ENCODE measurements at regions not wholly inside any gene's neighbourhood (a gene's known extent, or its start where the extent isn't known, plus 50 kb on each side); places are given as distances from the start of the nearest gene placed in this dataset.

- TF ChIP-seq, protein P1, sequence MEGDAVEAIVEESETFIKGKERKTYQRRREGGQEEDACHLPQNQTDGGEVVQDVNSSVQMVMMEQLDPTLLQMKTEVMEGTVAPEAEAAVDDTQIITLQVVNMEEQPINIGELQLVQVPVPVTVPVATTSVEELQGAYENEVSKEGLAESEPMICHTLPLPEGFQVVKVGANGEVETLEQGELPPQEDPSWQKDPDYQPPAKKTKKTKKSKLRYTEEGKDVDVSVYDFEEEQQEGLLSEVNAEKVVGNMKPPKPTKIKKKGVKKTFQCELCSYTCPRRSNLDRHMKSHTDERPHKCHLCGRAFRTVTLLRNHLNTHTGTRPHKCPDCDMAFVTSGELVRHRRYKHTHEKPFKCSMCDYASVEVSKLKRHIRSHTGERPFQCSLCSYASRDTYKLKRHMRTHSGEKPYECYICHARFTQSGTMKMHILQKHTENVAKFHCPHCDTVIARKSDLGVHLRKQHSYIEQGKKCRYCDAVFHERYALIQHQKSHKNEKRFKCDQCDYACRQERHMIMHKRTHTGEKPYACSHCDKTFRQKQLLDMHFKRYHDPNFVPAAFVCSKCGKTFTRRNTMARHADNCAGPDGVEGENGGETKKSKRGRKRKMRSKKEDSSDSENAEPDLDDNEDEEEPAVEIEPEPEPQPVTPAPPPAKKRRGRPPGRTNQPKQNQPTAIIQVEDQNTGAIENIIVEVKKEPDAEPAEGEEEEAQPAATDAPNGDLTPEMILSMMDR (IDR thresholded peaks at IDR 0.05 in 4 of 5, conservative IDR thresholded peaks at IDR 0.05 in 1 of 5), result no peak
- no peak for TF ChIP-seq POLR2A (IDR thresholded peaks at IDR 0.05)
These were observed 351.1 kb downstream of the ZSWIM6 start for GRCh38 chr5:61683148-61683547.

Data from gastrocnemius medialis (tissue), 4 donors.